BLaER1 (cell line): ENCODE measurements at regions not wholly inside any gene's neighbourhood (a gene's known extent, or its start where the extent isn't known, plus 50 kb on each side); places are given as distances from the start of the nearest gene placed in this dataset.

Experiments used
- H3K27ac ChIP-seq: shearing (Covaris generic); formaldehyde crosslinking; 2 replicates; pipeline ENCODE4 v1.8.1; 2022
- H3K27me3 ChIP-seq: shearing (Covaris generic); formaldehyde crosslinking; 2 replicates; pipeline ENCODE4 v1.8.1; 2022
- H3K36me3 ChIP-seq: shearing (Covaris generic); formaldehyde crosslinking; 2 replicates; pipeline ENCODE4 v1.8.1; 2022
- H3K4me1 ChIP-seq: shearing (Covaris generic); formaldehyde crosslinking; 2 replicates; pipeline ENCODE4 v1.8.1; 2022
- H3K4me2 ChIP-seq: shearing (Covaris generic); formaldehyde crosslinking; 2 replicates; pipeline ENCODE4 v1.8.1; 2022
- H3K4me3 ChIP-seq: shearing (Covaris generic); formaldehyde crosslinking; 2 replicates; pipeline ENCODE4 v1.8.1; 2022
- H3K9ac ChIP-seq: shearing (Covaris generic); formaldehyde crosslinking; 2 replicates; pipeline ENCODE4 v1.8.1; 2022
- H3K9me3 ChIP-seq: shearing (Covaris generic); formaldehyde crosslinking; 2 replicates; pipeline ENCODE4 v1.8.1; 2022
- H4K20me1 ChIP-seq: shearing (Covaris generic); formaldehyde crosslinking; 2 replicates; pipeline ENCODE4 v1.8.1; 2022
- Cebpa-rat ChIP-seq: shearing (Covaris generic); IDR thresholded peaks from 2 replicates; pipeline ENCODE4 v1.8.1; 2022

DNA sequence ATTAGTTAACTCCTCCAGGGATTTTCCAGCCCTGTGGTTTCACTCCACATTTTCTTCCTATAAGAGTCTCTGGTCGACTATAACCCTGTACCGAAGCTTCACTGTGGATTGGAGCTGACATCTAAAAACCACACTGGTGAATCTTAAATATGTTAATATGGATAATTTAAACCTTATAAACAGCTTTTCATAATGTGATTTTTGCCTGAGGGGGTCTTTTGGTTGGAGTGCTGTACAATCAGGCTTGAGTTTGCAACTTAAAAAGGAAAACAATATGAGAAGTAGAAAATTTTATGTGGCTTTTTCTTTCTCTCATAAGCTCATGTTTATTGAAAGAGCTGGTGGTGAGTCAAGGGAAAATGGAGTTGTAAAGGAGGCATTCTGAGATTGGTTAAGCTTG, 313.7 kb downstream of the VPS13C start:
- Histone ChIP-seq H3K4me2 (no peak overlapping the region), H3K9ac (no peak overlapping the region), H3K27me3 (no peaks in the 10 kb centered on the region), H3K27ac (no peak overlapping the region), H4K20me1 (no peaks in the 10 kb centered on the region), H3K36me3 (no peaks in the 10 kb centered on the region), H3K9me3 (no peaks in the 10 kb centered on the region), H3K4me3 (no peak overlapping the region), H3K4me1 (no peaks in the 10 kb centered on the region)
- no peak for TF ChIP-seq Cebpa-rat

DNA sequence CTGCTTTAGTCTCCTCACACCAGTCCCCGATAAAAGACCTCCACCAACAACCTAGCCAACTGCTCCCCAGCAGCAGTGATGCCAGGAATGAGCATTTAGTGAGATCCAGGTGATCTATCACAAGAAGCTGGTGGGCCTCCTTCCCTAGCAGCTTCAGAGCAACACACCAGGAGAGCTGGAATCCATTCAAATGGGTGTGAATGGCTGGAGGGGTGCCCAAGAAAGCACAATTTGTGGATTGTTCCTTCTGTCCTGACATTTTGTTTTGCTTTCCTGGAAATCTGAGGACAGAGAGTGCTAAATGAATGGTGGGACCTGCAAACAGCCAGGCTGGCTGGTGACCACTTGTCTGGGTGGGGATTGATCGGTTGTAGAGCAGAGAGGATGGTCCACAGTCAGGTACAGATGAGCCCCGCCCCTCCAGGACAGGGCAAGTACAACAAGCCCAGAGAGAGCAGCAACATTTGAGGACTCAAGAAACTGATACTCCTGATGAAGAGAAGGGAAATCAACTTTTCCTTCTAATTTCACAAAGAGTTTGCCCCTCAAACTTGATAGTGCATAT, 316.8 kb downstream of the VPS13C start:
- Histone ChIP-seq H3K4me1 (no peaks in the 10 kb centered on the region), H4K20me1 (no peaks in the 10 kb centered on the region), H3K27ac (no peak overlapping the region), H3K9me3 (peaks cover 9% of the 10 kb centered on the region), H3K4me2 (no peak overlapping the region), H3K9ac (no peak overlapping the region), H3K27me3 (no peaks in the 10 kb centered on the region), H3K4me3 (no peak overlapping the region), H3K36me3 (no peaks in the 10 kb centered on the region)
- no peak for TF ChIP-seq Cebpa-rat

DNA sequence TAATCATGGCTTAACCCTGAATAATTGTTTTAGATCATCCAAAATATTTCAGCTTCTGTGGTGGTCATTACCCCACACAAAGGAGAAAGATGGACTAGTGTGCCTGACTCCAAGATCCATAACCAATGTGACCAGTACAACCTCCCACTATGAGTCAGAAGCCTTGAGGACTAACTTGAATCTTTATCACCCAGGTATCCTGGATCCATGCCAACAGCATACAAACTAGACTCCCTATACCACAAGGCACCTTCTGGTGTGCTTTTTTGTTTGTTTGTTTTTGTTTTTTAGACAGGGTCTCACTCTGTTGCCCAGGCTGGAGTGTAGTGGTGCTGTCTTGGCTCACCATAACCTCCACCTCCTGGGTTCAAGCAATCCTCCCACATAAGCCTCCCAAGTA, 317.7 kb downstream of the VPS13C start:
- H3K27ac ChIP-seq, result no peak overlapping the region

DNA sequence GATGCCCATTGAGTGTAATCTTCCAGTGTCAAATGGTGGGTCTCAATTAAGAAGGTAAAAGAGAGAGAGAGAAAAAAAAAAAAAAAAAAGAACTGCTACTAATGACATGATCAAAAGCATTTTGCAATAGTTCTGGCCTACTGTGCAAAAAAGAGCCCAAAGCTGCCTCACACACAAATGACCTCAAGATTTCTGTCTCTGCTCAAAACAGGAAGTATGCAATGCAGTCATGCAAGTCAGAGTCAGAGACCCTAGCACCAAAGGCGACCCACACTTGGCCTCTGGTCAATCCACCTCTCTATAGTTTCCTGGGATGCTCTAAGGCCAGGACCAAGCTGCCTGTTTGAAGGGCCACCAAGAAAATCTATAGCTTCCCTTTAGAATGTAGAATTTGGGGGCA, 323.5 kb downstream of the VPS13C start:
- Histone ChIP-seq H3K4me2 (peak overlapping the region; percentile 39), H3K36me3 (no peaks in the 10 kb centered on the region), H3K4me3 (no peak overlapping the region), H3K27ac (no peak overlapping the region), H3K9ac (no peak overlapping the region), H3K9me3 (peaks cover 16% of the 10 kb centered on the region), H3K27me3 (no peaks in the 10 kb centered on the region), H4K20me1 (no peaks in the 10 kb centered on the region), H3K4me1 (peaks cover 19% of the 10 kb centered on the region)
- no peak for TF ChIP-seq Cebpa-rat

More for the DNA sequence above, 317.7 kb downstream of the VPS13C start:
- Histone ChIP-seq H4K20me1 (no peaks in the 10 kb centered on the region), H3K4me3 (no peak overlapping the region), H3K4me2 (no peak overlapping the region), H3K9ac (no peak overlapping the region), H3K36me3 (no peaks in the 10 kb centered on the region), H3K27me3 (no peaks in the 10 kb centered on the region), H3K4me1 (no peaks in the 10 kb centered on the region), H3K9me3 (peaks cover 16% of the 10 kb centered on the region)
- no peak for TF ChIP-seq Cebpa-rat

DNA sequence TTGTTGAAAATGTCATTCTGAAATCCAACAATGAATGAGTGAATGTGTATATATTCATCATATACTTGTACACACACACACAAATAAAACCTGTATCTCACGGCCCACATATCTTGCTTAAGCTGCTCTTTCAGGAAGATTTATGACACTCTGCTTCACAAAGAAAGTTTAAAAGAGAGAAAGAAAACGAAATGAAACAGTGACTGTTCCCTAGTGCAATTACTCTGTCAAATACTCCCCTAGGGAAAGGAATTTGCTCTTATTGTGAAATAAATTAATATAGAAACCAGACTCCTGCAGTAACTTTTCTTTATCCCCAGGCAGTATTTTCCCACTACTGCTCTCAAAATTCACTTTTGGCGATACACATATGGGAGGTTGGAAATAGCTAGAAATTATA, 329.1 kb downstream of the VPS13C start:
- no peak overlapping the region for H3K27ac ChIP-seq
- H3K4me1 ChIP-seq, result peaks cover 7% of the 10 kb centered on the region
- H3K4me2 ChIP-seq, result no peak overlapping the region
- H3K36me3 ChIP-seq, result no peaks in the 10 kb centered on the region
- TF ChIP-seq Cebpa-rat, result no peak
- H3K4me3 ChIP-seq, result no peak overlapping the region
- no peaks in the 10 kb centered on the region for H4K20me1 ChIP-seq
- no peaks in the 10 kb centered on the region for H3K27me3 ChIP-seq
- no peaks in the 10 kb centered on the region for H3K9me3 ChIP-seq
- H3K9ac ChIP-seq, result no peak overlapping the region

DNA sequence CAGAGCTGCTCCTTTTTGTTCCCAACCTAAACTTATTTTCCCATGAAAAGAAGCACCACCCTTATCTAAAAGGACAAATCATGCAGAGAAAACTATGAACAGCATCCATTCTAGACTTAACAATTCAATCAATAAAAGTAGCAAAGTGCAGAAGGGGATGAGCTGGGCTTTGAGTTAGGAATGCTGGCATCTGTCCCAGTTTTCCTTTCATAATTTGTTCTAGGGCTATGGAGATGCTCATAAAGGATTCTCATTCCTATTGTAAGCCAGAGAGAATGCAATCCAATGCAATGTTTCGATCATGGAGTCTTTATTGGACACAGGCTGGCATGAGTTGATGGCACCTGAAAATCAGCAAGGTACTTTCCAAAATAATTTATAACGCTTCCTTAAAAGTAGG, 330.6 kb downstream of the VPS13C start:
- no peak for TF ChIP-seq Cebpa-rat

DNA sequence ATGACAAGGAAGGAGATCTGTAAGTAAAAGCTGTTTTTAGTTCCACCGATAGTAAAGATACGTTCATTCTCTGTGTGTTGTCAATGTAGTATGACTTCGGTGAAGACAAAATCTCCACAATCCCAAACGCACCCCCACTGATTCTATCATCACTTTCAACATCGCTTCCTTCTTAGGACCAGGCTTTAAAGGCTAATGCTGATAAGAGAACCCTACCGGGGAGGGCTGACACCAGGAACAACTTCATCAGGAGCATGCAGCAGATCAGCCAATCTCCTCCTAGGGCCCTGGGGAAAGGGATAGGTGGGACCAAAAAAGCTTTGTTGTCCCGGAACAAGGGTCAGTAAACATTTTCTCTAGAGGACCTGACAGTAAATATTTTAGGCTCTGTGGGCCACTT, 334.1 kb downstream of the VPS13C start:
- H3K4me1 ChIP-seq, result no peaks in the 10 kb centered on the region
- H3K36me3 ChIP-seq, result no peaks in the 10 kb centered on the region
- no peak overlapping the region for H3K9ac ChIP-seq
- no peak overlapping the region for H3K27ac ChIP-seq
- TF ChIP-seq Cebpa-rat, result no peak
- H3K4me3 ChIP-seq, result no peak overlapping the region
- no peak overlapping the region for H3K4me2 ChIP-seq
- H3K27me3 ChIP-seq, result no peaks in the 10 kb centered on the region
- H3K9me3 ChIP-seq, result no peaks in the 10 kb centered on the region
- no peaks in the 10 kb centered on the region for H4K20me1 ChIP-seq

More for the DNA sequence above, 330.6 kb downstream of the VPS13C start:
- Histone ChIP-seq H4K20me1 (no peaks in the 10 kb centered on the region), H3K4me2 (no peak overlapping the region), H3K36me3 (no peaks in the 10 kb centered on the region), H3K27ac (no peak overlapping the region), H3K27me3 (no peaks in the 10 kb centered on the region), H3K9me3 (no peaks in the 10 kb centered on the region), H3K4me3 (no peak overlapping the region), H3K4me1 (peaks cover 6% of the 10 kb centered on the region), H3K9ac (no peak overlapping the region)

DNA sequence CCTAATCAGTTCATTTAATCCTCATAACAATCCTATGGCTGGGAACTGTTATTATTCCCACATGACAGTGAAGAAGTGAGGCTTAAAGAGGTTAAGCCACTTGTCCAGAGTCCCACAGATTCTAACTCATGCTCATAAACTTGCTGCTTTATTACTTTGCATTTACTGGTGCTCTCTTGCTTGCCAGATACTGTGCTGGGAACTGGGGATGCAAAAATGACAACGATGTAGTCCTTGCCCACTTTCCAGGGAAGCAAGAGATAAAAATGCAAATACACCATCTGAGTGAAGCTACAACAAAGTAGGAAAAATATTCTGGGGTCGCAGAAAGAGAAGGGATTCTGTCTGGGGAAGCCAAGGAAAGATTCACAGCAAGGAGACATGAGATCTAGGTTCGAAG, 335.0 kb downstream of the VPS13C start:
- Histone ChIP-seq H3K27ac (no peak overlapping the region), H3K4me1 (no peaks in the 10 kb centered on the region), H3K4me2 (no peak overlapping the region), H3K36me3 (no peaks in the 10 kb centered on the region), H3K9ac (no peak overlapping the region), H3K27me3 (no peaks in the 10 kb centered on the region), H4K20me1 (no peaks in the 10 kb centered on the region), H3K9me3 (no peaks in the 10 kb centered on the region), H3K4me3 (no peak overlapping the region)
- TF ChIP-seq Cebpa-rat, result no peak

DNA sequence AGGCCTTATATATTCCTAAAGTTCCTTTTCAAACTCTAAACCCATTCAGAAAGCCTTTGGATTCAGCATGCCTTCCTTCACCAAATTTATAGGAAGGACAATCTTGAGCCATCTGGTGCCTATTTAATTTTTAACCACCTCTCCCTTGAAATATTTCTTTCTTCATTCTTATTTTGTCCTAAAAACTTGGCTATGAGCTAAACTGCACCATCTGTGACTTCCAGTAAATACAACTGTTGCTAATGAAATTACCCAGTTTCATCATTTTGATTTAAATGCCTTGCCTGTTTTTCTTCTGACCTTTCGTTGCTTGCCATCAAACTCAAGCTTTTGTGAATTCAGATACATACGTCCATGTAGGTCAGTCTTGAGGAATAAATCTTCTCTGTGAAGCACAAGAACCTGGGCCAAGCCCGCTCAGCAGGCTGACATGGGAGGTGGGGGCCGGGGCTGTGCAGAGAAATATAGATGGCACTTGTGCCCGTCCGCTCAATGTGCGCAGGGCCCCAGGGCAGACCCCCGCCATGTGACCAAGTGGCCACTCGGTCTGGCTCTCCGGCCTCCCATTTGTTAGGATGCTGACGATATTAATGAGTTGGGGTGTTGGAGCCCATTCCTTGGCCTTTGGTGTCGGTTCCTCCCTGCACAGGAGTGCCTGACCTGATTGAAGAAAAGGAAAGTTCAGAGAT, 335.9 kb downstream of the VPS13C start:
- Histone ChIP-seq H3K4me3 (no peak overlapping the region), H3K27me3 (no peaks in the 10 kb centered on the region), H3K4me2 (no peak overlapping the region), H3K4me1 (no peaks in the 10 kb centered on the region), H3K36me3 (no peaks in the 10 kb centered on the region), H4K20me1 (no peaks in the 10 kb centered on the region), H3K9me3 (no peaks in the 10 kb centered on the region), H3K27ac (no peak overlapping the region), H3K9ac (no peak overlapping the region)
- TF ChIP-seq Cebpa-rat, result no peak

DNA sequence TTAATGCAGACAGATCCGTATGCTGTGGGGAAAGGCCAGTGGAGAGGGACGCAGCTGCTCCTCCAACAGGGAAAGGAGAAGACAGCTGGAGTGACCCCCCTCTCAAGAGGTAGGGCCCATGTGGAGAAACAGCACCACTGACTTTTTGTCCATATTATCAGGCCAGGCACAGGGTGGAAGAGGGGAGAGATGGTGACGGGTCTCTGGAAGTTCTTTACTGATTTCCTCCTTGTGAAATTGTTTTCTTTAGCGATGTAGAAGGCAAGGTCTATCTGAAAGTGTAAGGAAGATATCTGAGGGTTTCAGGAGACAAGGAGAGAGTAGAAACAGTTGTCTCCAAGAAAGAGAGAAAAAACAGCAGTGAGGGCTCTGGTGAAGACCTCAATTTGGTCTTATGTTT, 338.8 kb downstream of the VPS13C start:
- Histone ChIP-seq H3K36me3 (no peaks in the 10 kb centered on the region), H3K27ac (no peak overlapping the region), H3K9ac (no peak overlapping the region), H3K4me2 (no peak overlapping the region), H3K9me3 (no peaks in the 10 kb centered on the region), H4K20me1 (no peaks in the 10 kb centered on the region), H3K4me3 (no peak overlapping the region), H3K27me3 (no peaks in the 10 kb centered on the region), H3K4me1 (no peaks in the 10 kb centered on the region)
- TF ChIP-seq Cebpa-rat, result no peak
